Stimulated activated naive CD4-positive, alpha-beta T cell treated with Interleukin-2 at 50 U/mL for 16 hours (primary cell): ENCODE measurements at regions not wholly inside any gene's neighbourhood (a gene's known extent, or its start where the extent isn't known, plus 50 kb on each side); places are given as distances from the start of the nearest gene placed in this dataset.

Experiments used
- DNase-seq: peaks from one replicate; lab custom pipeline; 2025; lab: John Stamatoyannopoulos, UW

GRCh38 chr4:180398564-180398963, 1844.6 kb upstream of the TENM3 start:
- no peak for DNase-seq

GRCh38 chr4:180407275-180407885, 1835.8 kb upstream of the TENM3 start:
- DNase-seq: no peak

GRCh38 chr4:180418819-180419531, 1824.2 kb upstream of the TENM3 start:
- DNase-seq: no peak

GRCh38 chr4:180422989-180423711, 1820.1 kb upstream of the TENM3 start:
- no peak for DNase-seq

GRCh38 chr4:180423712-180424057, 1819.5 kb upstream of the TENM3 start:
- no peak for DNase-seq

GRCh38 chr4:180426938-180427337, 1816.3 kb upstream of the TENM3 start:
- DNase-seq: no peak

- no peak for DNase-seq
Observed at GRCh38 chr4:180430283-180430682, 1812.9 kb upstream of the TENM3 start.

GRCh38 chr4:180434131-180434895, 1808.9 kb upstream of the TENM3 start:
- DNase-seq: no peak

- no peak for DNase-seq
Observed at GRCh38 chr4:180436361-180436760, 1806.8 kb upstream of the TENM3 start.

GRCh38 chr4:180437601-180438000, 1805.6 kb upstream of the TENM3 start:
- no peak for DNase-seq

- DNase-seq: no peak
Observed at GRCh38 chr4:180448306-180448705, 1794.9 kb upstream of the TENM3 start.

- no peak for DNase-seq
Observed at GRCh38 chr4:180449395-180449956, 1793.7 kb upstream of the TENM3 start.

GRCh38 chr4:180455226-180455625, 1788.0 kb upstream of the TENM3 start:
- DNase-seq: no peak

GRCh38 chr4:180456928-180457327, 1786.3 kb upstream of the TENM3 start:
- no peak for DNase-seq

GRCh38 chr4:180462116-180462515, 1781.1 kb upstream of the TENM3 start:
- no peak for DNase-seq

- no peak for DNase-seq
Observed at GRCh38 chr4:180465364-180465763, 1777.8 kb upstream of the TENM3 start.

- no peak for DNase-seq
Observed at GRCh38 chr4:180483036-180483435, 1760.2 kb upstream of the TENM3 start.

GRCh38 chr4:180485407-180485806, 1757.8 kb upstream of the TENM3 start:
- no peak for DNase-seq

- no peak for DNase-seq
Observed at GRCh38 chr4:180486342-180486741, 1756.9 kb upstream of the TENM3 start.

- no peak for DNase-seq
Observed at GRCh38 chr4:180489787-180490186, 1753.4 kb upstream of the TENM3 start.

GRCh38 chr4:180491210-180491609, 1752.0 kb upstream of the TENM3 start:
- DNase-seq: no peak

GRCh38 chr4:180493299-180493698, 1749.9 kb upstream of the TENM3 start:
- DNase-seq: no peak
